Mesothelial cell of epicardium (in vitro differentiated cells): ENCODE measurements at regions not wholly inside any gene's neighbourhood (a gene's known extent, or its start where the extent isn't known, plus 50 kb on each side); places are given as distances from the start of the nearest gene placed in this dataset.

Experiments
- DNase-seq, 2 experiments: peaks; one replicate each; pipeline ENCODE4 v3.0.0; 2021; ENCODE audit warnings: low spot score in 2 of 2; ENCODE audit not compliant: unreplicated experiment in 2 of 2
- H3K27ac Mint-ChIP-seq: 2 replicates; pipeline ENCODE4 v1.8.0; 2021; ENCODE audit warnings: mixed read lengths
- H3K27me3 Mint-ChIP-seq: 2 replicates; pipeline ENCODE4 v1.8.0; 2021; ENCODE audit warnings: low read depth, mixed read lengths
- H3K36me3 Mint-ChIP-seq: 2 replicates; pipeline ENCODE4 v1.8.0; 2021; ENCODE audit warnings: mixed read lengths
- H3K4me1 Mint-ChIP-seq: 2 replicates; pipeline ENCODE4 v1.8.0; 2021; ENCODE audit warnings: mixed read lengths
- H3K4me3 Mint-ChIP-seq: 2 replicates; pipeline ENCODE4 v1.8.0; 2021; ENCODE audit warnings: mild to moderate bottlenecking, moderate library complexity, mixed read lengths
- H3K9me3 Mint-ChIP-seq: 2 replicates; pipeline ENCODE4 v1.8.0; 2021; ENCODE audit warnings: mixed read lengths
- CTCF ChIP-seq: fragments of 200-600 bp; sonication (generic); IDR thresholded peaks from one replicate; pipeline ENCODE4 v1.5.0; 2021; ENCODE audit warnings: antibody characterized with exemption; ENCODE audit not compliant: unreplicated experiment

DNA sequence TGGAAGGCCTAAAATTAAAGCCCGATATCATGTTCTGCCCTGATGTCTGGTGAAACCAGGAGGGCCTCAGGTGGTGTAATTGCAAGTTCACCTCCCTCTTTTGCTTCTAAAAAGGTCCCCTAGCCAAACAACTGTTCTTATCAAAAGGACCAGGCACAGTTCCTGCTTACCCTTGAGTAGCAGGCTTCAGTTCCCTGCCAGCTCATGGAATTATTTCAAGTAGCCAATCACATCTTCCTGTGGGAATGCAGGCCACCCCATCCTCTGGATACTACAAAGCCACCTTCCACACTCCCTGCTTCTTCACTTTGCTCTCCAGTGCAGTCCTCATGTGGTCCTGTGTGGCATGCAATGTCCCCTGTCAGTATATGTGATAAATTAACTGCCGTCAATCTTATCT lies 97.7 kb upstream of the GALNT17 start:
- TF ChIP-seq CTCF: no peak
- H3K27me3 Mint-ChIP-seq: peaks cover 2% of the 10 kb centered on the region
- peaks cover 14% of the 10 kb centered on the region for H3K9me3 Mint-ChIP-seq
- no peaks in the 10 kb centered on the region for H3K4me1 Mint-ChIP-seq
- H3K4me3 Mint-ChIP-seq: no peak overlapping the region
- no peak overlapping the region for H3K27ac Mint-ChIP-seq
- H3K36me3 Mint-ChIP-seq: no peaks in the 10 kb centered on the region
- DNase-seq: no peak

DNA sequence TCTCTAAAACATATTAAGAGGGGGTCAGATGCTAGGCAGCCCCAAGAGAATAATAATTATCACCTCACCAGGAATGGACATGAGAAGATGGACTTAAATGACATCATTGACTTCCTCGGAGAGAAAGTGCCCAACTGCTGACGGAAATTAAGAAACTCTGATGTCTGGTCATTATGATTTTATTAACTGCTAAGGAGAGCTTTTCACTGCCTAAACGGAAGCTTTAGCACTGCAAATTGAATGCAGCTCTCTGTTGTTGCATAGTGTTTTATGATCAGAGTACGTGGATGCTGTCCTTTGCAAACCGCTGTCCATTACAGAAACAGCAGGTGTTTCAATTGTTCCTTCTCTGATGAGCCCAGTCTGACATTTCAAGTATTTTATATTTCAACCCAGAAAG lies 89.4 kb upstream of the GALNT17 start:
- Mint-ChIP-seq H3K4me3 (no peak overlapping the region), H3K4me1 (no peaks in the 10 kb centered on the region), H3K9me3 (peaks cover 5% of the 10 kb centered on the region), H3K27me3 (peaks cover 16% of the 10 kb centered on the region), H3K36me3 (no peaks in the 10 kb centered on the region), H3K27ac (no peak overlapping the region)
- no peak for DNase-seq
- TF ChIP-seq CTCF: no peak

DNA sequence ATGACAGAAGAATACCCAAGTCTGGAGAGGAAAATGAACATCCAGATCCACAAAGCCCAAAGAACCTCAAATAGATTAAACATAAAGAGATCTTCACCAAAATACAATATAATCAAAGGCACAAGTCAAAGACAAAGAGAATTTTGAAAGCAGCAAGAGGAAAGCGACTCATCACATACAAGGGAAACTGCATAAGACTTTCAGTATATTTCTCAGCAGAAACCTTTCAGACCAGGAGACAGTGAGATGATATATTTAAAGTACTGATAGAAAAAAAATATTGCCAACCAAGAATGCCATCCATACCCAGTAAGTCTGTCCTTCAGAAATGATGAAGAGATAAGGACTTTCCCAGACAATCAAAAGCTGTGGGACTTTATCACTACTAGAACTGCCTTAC lies 81.5 kb upstream of the GALNT17 start:
- no peak for DNase-seq
- TF ChIP-seq CTCF: no peak
- Mint-ChIP-seq H3K27me3 (no peaks in the 10 kb centered on the region), H3K4me3 (no peak overlapping the region), H3K36me3 (peaks cover 4% of the 10 kb centered on the region), H3K27ac (no peak overlapping the region), H3K4me1 (no peaks in the 10 kb centered on the region), H3K9me3 (peaks cover 39% of the 10 kb centered on the region)

DNA sequence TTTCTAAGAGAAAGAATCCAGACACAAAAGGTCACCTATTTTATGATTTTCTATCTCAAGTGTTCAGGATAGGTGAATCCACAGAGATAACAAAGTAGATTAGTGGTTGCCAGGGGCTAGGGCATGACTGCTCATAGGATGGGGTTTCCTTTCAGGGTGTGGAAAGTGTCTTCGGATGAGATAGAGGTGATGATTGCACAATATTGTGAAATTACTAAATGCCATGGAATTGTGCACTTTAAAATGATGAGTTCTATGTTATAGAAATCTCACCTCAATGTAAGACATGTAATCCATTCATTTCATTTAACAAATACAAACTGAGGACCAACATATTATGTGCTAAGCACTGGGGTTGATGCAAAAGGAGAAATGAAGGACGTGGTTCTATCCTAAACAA lies 76.4 kb upstream of the GALNT17 start:
- Mint-ChIP-seq H3K4me3 (no peak overlapping the region), H3K4me1 (no peaks in the 10 kb centered on the region), H3K27me3 (no peaks in the 10 kb centered on the region), H3K27ac (no peak overlapping the region), H3K9me3 (peaks cover 31% of the 10 kb centered on the region), H3K36me3 (peaks cover under 1% of the 10 kb centered on the region)
- no peak for DNase-seq
- TF ChIP-seq CTCF: no peak

GRCh38 chr7:71077743-71078476 lies 54.0 kb upstream of the GALNT17 start:
- Mint-ChIP-seq H3K4me1 (no peaks in the 10 kb centered on the region), H3K4me3 (no peak overlapping the region), H3K27ac (no peak overlapping the region), H3K27me3 (no peaks in the 10 kb centered on the region), H3K36me3 (peaks cover 5% of the 10 kb centered on the region), H3K9me3 (peaks cover 44% of the 10 kb centered on the region)
- DNase-seq: no peak
- TF ChIP-seq CTCF: no peak
